Tibial nerve (tissue), 4 donors: ENCODE measurements at regions not wholly inside any gene's neighbourhood (a gene's known extent, or its start where the extent isn't known, plus 50 kb on each side); places are given as distances from the start of the nearest gene placed in this dataset.

Experiments used
- DNase-seq, 2 donors: peaks; one replicate each; pipeline ENCODE4 v3.0.0-alpha.2; 2019; ENCODE audit warnings: low spot score in 2 of 2
- H3K27ac ChIP-seq, 4 donors: fragments of 200-600 bp; sonication (generic) in 3 of 4; one replicate each; pipeline ENCODE4 v1.5.1; 2017 to 2019; ENCODE audit warnings: mild to moderate bottlenecking in 1 of 4
- H3K27me3 ChIP-seq, 2 donors: fragments of 200-600 bp; sonication (generic) in 1 of 2; one replicate each; pipeline versions ENCODE4 v1.5.1 to v1.6.0; 2017 to 2019
- H3K36me3 ChIP-seq, 3 donors: fragments of 200-600 bp; sonication (generic); one replicate each; pipeline ENCODE4 v1.5.1; 2018 to 2019
- H3K4me1 ChIP-seq, 4 donors: fragments of 200-600 bp; sonication (generic) in 3 of 4; one replicate each; pipeline ENCODE4 v1.5.1; 2017 to 2019
- H3K4me3 ChIP-seq, 4 donors: fragments of 200-600 bp; sonication (generic) in 3 of 4; one replicate each; pipeline ENCODE4 v1.5.1; 2017 to 2019; ENCODE audit warnings: mild to moderate bottlenecking in 1 of 4, moderate library complexity in 1 of 4
- H3K9me3 ChIP-seq, 4 donors: fragments of 200-600 bp; sonication (generic) in 3 of 4; one replicate each; pipeline ENCODE4 v1.5.1; 2017 to 2019
- EP300 ChIP-seq, 2 donors: sonication (generic); formaldehyde crosslinking; IDR thresholded peaks; one replicate each; pipeline ENCODE4 v1.6.1; 2017; ENCODE audit warnings: antibody characterized with exemption in 2 of 2, mild to moderate bottlenecking in 1 of 2
- POLR2A ChIP-seq, 2 donors: fragments of 450-650 bp; IDR thresholded peaks; one replicate each; pipeline ENCODE4 v1.6.1; 2017; ENCODE audit warnings: antibody characterized with exemption in 2 of 2, mild to moderate bottlenecking in 2 of 2, moderate library complexity in 2 of 2
- WGBS, 2 donors: methylation state at CpG; one replicate each; pipeline ENCODE4 v1.1.5; 2018; 5-methylcytosine and 5-hydroxymethylcytosine counted together
- TF ChIP-seq, protein P1 (sequence below), 5 experiments: fragments of 200-600 bp in 3 of 5; fragments of 450-650 bp in 2 of 5; sonication (generic) in 3 of 5; IDR thresholded peaks; one replicate each; pipeline ENCODE4 v1.5.1; 2016 to 2019; ENCODE audit warnings: antibody characterized with exemption in 5 of 5, mild to moderate bottlenecking in 3 of 5, moderate library complexity in 2 of 5

DNA sequence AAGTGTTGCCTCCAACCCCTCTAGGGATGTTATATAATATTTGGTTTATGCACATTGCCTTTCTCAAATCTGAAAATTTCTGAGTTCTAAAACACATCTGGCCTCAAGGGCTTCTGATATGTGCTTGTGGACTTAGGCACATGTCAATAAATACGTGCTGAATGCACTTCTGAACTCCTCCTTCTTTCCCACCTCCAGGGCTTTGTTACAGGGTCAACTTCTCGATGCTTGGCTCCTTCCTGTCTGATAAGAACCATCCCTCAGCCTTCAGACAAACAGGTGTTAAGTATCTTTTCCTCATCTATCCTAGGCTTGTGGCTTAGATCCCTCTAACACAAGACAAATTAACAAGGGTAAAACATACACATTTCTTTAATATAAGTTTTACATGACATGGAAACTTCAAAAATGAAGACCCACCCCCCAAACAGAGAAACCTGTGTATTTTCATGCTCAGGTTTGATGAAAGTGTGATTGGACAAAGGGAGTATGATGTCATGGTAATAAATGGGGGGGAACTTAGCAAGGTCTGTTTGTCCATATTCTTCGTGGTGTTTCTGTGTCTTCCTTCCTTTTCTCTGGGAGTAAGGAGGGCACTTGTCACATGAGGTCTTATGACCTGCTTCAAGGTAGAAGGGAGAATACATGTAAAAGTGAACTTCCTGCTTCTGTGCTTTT lies 326.9 kb downstream of the CD83 start:
- Histone ChIP-seq H3K36me3 (no peaks in the 10 kb centered on the region), H3K27ac (no peak overlapping the region), H3K9me3 (peaks cover 0 to 5% (median 2%) of the 10 kb centered on the region in 4 donors), H3K27me3 (no peaks in the 10 kb centered on the region), H3K4me3 (no peak overlapping the region), H3K4me1 (peaks cover 0 to 27% (median 7%) of the 10 kb centered on the region in 4 donors)
- WGBS, 2 donors: 76 to 86% methylated on average over 3 of the region's 3 CpGs
- no peak for DNase-seq
- no peak for TF ChIP-seq POLR2A (IDR thresholded peaks at IDR 0.05)
- TF ChIP-seq, protein P1, sequence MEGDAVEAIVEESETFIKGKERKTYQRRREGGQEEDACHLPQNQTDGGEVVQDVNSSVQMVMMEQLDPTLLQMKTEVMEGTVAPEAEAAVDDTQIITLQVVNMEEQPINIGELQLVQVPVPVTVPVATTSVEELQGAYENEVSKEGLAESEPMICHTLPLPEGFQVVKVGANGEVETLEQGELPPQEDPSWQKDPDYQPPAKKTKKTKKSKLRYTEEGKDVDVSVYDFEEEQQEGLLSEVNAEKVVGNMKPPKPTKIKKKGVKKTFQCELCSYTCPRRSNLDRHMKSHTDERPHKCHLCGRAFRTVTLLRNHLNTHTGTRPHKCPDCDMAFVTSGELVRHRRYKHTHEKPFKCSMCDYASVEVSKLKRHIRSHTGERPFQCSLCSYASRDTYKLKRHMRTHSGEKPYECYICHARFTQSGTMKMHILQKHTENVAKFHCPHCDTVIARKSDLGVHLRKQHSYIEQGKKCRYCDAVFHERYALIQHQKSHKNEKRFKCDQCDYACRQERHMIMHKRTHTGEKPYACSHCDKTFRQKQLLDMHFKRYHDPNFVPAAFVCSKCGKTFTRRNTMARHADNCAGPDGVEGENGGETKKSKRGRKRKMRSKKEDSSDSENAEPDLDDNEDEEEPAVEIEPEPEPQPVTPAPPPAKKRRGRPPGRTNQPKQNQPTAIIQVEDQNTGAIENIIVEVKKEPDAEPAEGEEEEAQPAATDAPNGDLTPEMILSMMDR (IDR thresholded peaks at IDR 0.05): no peak
- TF ChIP-seq EP300 (IDR thresholded peaks at IDR 0.05): no peak

DNA sequence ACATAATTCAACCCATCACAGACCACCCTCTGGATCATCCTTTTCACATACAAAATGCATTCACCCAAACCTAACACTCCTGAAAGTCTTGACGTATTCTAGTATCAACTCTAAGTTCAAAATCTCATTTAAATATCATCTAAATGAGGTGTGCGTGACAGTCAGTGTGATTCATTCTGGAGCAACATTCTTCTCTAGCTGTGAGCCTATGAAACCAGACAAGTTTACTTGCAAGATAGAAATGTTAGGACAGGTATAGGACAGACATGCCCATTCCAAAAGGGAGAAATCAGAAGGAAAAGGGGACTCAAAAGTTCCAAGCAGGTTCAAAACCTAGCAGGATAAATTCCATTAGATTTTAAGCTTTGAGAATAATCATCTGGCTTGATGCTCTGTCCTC lies 329.7 kb downstream of the CD83 start:
- Histone ChIP-seq H3K27me3 (no peaks in the 10 kb centered on the region), H3K27ac (no peak overlapping the region), H3K36me3 (no peaks in the 10 kb centered on the region), H3K4me3 (no peak overlapping the region), H3K4me1 (peaks cover 0 to 12% (median 4%) of the 10 kb centered on the region in 4 donors), H3K9me3 (peaks cover 0 to 5% (median 2%) of the 10 kb centered on the region in 4 donors)
- WGBS, 2 donors: 96 to 100% methylated on average over 2 of the region's 2 CpGs
- no peak for DNase-seq
- no peak for TF ChIP-seq EP300 (IDR thresholded peaks at IDR 0.05)

DNA sequence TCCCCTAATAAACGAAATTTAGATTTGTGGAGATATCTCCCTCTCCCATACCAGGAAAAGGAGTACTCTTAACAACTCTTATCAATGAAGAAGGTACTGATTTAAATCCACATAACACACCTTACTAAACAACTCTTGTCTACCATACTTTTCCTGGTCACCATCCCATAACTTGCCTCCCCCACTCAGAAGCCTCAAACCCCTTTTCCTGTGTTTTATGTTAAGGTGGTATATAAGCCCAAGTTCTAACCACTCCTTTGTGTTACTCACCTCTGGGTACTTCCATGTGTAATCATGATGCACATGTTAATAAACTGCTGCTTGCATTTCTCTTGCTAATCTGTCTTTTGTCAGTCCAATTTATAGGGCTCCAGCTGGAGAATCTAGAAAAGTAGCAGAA lies 330.7 kb downstream of the CD83 start:
- Histone ChIP-seq H3K36me3 (no peaks in the 10 kb centered on the region), H3K27me3 (no peaks in the 10 kb centered on the region), H3K4me1 (peaks cover 0 to 12% (median 4%) of the 10 kb centered on the region in 4 donors), H3K9me3 (peaks cover 0 to 5% (median 2%) of the 10 kb centered on the region in 4 donors), H3K4me3 (no peak overlapping the region), H3K27ac (no peak overlapping the region)
- TF ChIP-seq POLR2A (IDR thresholded peaks at IDR 0.05): no peak
- TF ChIP-seq EP300 (IDR thresholded peaks at IDR 0.05): no peak
- TF ChIP-seq, protein P1 (IDR thresholded peaks at IDR 0.05): no peak
- 83 to 96% methylated on average over 1 of the region's 1 CpG for WGBS, 2 donors
- DNase-seq: no peak

DNA sequence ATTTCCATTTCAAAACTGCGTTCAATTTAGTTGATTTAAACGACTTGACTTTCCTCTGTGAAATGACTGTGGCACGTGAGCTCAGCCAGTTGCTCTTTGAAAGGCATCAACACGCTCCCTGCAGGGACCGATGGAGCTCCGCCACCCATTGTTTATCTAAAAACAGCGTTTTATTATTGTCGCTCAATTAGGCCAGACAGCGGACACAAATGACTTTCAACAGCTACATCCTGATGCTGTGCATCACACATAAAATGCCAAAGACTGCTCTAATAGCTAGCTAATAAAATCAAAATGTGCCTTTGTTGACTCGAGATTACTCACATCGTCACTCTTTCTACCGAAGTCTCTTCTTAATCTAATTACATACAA lies 332.5 kb downstream of the CD83 start:
- TF ChIP-seq POLR2A (IDR thresholded peaks at IDR 0.05) (no peak), EP300 (IDR thresholded peaks at IDR 0.05) (no peak)
- TF ChIP-seq, protein P1 (IDR thresholded peaks at IDR 0.05): no peak
- H3K36me3 ChIP-seq: no peaks in the 10 kb centered on the region
- no peak for DNase-seq
- H3K27me3 ChIP-seq: no peaks in the 10 kb centered on the region
- peaks cover 0 to 5% (median 2%) of the 10 kb centered on the region in 4 donors for H3K9me3 ChIP-seq
- H3K27ac ChIP-seq: peak overlapping the region in 2 of 4 donors; percentile 16 to 58
- H3K4me1 ChIP-seq: peaks cover 0 to 15% (median 4%) of the 10 kb centered on the region in 4 donors
- no peak overlapping the region for H3K4me3 ChIP-seq
- 42 to 44% methylated on average over 12 of the region's 12 CpGs for WGBS, 2 donors

DNA sequence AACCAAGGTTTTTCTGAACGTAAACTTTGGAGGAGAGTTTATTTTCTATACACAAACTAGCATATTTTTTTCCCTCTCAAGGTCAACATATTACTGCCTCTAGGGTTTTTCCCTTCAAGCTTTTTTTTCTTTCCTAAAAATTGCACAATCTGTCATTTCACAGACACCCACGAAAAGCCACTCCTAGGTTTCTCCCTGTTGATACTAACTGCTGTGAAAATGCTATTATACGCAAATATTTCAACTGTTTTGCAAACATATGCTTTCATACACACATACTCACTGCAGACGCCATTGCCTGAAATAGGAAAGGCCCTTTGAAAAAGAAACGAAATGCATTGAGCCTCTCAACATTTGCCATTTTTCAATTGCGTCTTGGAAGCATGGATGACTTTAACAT lies 333.0 kb downstream of the CD83 start:
- 71 to 79% methylated on average over 6 of the region's 6 CpGs for WGBS, 2 donors
- TF ChIP-seq, protein P1 (IDR thresholded peaks at IDR 0.05): no peak
- no peak for TF ChIP-seq POLR2A (IDR thresholded peaks at IDR 0.05)
- no peak for TF ChIP-seq EP300 (IDR thresholded peaks at IDR 0.05)
- H3K27ac ChIP-seq: no peak overlapping the region
- H3K4me3 ChIP-seq: no peak overlapping the region
- DNase-seq: no peak
- H3K9me3 ChIP-seq: peaks cover 0 to 5% (median 2%) of the 10 kb centered on the region in 4 donors
- H3K27me3 ChIP-seq: no peaks in the 10 kb centered on the region
- H3K36me3 ChIP-seq: no peaks in the 10 kb centered on the region
- H3K4me1 ChIP-seq: peaks cover 0 to 19% (median 5%) of the 10 kb centered on the region in 4 donors
